Activated naive CD8-positive, alpha-beta T cell treated with anti-CD3 and anti-CD28 coated beads for 36 hours (primary cell): ENCODE measurements at regions not wholly inside any gene's neighbourhood (a gene's known extent, or its start where the extent isn't known, plus 50 kb on each side); places are given as distances from the start of the nearest gene placed in this dataset.

ENCODE experiments used
- DNase-seq: peaks from one replicate; pipeline ENCODE4 v3.0.0; 2021
- H3K27ac Mint-ChIP-seq: one replicate; pipeline ENCODE4 v1.8.0; 2022; ENCODE audit warnings: mild to moderate bottlenecking, moderate library complexity, mixed read lengths
- H3K27me3 Mint-ChIP-seq: one replicate; pipeline ENCODE4 v1.8.0; 2022; ENCODE audit warnings: mild to moderate bottlenecking, mixed read lengths
- H3K36me3 Mint-ChIP-seq: one replicate; pipeline ENCODE4 v1.8.0; 2021; ENCODE audit warnings: mild to moderate bottlenecking, mixed read lengths
- H3K4me1 Mint-ChIP-seq: one replicate; pipeline ENCODE4 v1.8.0; 2021; ENCODE audit warnings: mixed read lengths
- H3K4me3 Mint-ChIP-seq: one replicate; pipeline ENCODE4 v1.8.0; 2022; ENCODE audit warnings: mild to moderate bottlenecking, moderate library complexity, mixed read lengths
- H3K9me3 Mint-ChIP-seq: one replicate; pipeline ENCODE4 v1.8.0; 2022; ENCODE audit warnings: mixed read lengths

- no peak for DNase-seq
- peaks cover 11% of the 10 kb centered on the region for H3K9me3 Mint-ChIP-seq
- no peaks in the 10 kb centered on the region for H3K4me1 Mint-ChIP-seq
- no peak overlapping the region for H3K4me3 Mint-ChIP-seq
- no peaks in the 10 kb centered on the region for H3K36me3 Mint-ChIP-seq
- no peak overlapping the region for H3K27ac Mint-ChIP-seq
- no peaks in the 10 kb centered on the region for H3K27me3 Mint-ChIP-seq
Observed at GRCh38 chr4:63459329-63459728, 949.9 kb downstream of the TECRL start.

- Mint-ChIP-seq H3K36me3 (no peaks in the 10 kb centered on the region), H3K4me3 (no peak overlapping the region), H3K4me1 (no peaks in the 10 kb centered on the region), H3K9me3 (peaks cover 11% of the 10 kb centered on the region), H3K27me3 (no peaks in the 10 kb centered on the region), H3K27ac (no peak overlapping the region)
- no peak for DNase-seq
Observed at GRCh38 chr4:63458010-63458409, 951.2 kb downstream of the TECRL start.

- peaks cover 3% of the 10 kb centered on the region for H3K9me3 Mint-ChIP-seq
- no peak for DNase-seq
- no peaks in the 10 kb centered on the region for H3K27me3 Mint-ChIP-seq
- no peaks in the 10 kb centered on the region for H3K36me3 Mint-ChIP-seq
- no peak overlapping the region for H3K4me3 Mint-ChIP-seq
- no peak overlapping the region for H3K27ac Mint-ChIP-seq
- H3K4me1 Mint-ChIP-seq: no peaks in the 10 kb centered on the region
Observed at GRCh38 chr4:63440236-63440635, 969.0 kb downstream of the TECRL start.

GRCh38 chr4:63430105-63430504, 979.1 kb downstream of the TECRL start:
- H3K27ac Mint-ChIP-seq: no peak overlapping the region
- no peaks in the 10 kb centered on the region for H3K27me3 Mint-ChIP-seq
- H3K4me1 Mint-ChIP-seq: no peaks in the 10 kb centered on the region
- DNase-seq: no peak
- peaks cover 8% of the 10 kb centered on the region for H3K9me3 Mint-ChIP-seq
- H3K36me3 Mint-ChIP-seq: no peaks in the 10 kb centered on the region
- H3K4me3 Mint-ChIP-seq: no peak overlapping the region

GRCh38 chr4:63396269-63396668, 1013.0 kb downstream of the TECRL start:
- H3K4me3 Mint-ChIP-seq: no peak overlapping the region
- H3K4me1 Mint-ChIP-seq: no peaks in the 10 kb centered on the region
- DNase-seq: no peak
- no peaks in the 10 kb centered on the region for H3K36me3 Mint-ChIP-seq
- H3K27ac Mint-ChIP-seq: no peak overlapping the region
- H3K9me3 Mint-ChIP-seq: peaks cover 5% of the 10 kb centered on the region
- H3K27me3 Mint-ChIP-seq: no peaks in the 10 kb centered on the region

- no peaks in the 10 kb centered on the region for H3K4me1 Mint-ChIP-seq
Observed at GRCh38 chr4:63393544-63393943, 1015.7 kb downstream of the TECRL start.

GRCh38 chr4:63379750-63380522, 1029.3 kb downstream of the TECRL start:
- no peaks in the 10 kb centered on the region for H3K4me1 Mint-ChIP-seq
- H3K27me3 Mint-ChIP-seq: no peaks in the 10 kb centered on the region
- no peak overlapping the region for H3K4me3 Mint-ChIP-seq
- H3K9me3 Mint-ChIP-seq: peaks cover 8% of the 10 kb centered on the region
- H3K27ac Mint-ChIP-seq: no peak overlapping the region
- DNase-seq: no peak
- no peaks in the 10 kb centered on the region for H3K36me3 Mint-ChIP-seq

More at GRCh38 chr4:63393544-63393943, 1015.7 kb downstream of the TECRL start:
- DNase-seq: no peak
- no peak overlapping the region for H3K4me3 Mint-ChIP-seq
- no peak overlapping the region for H3K27ac Mint-ChIP-seq
- no peaks in the 10 kb centered on the region for H3K27me3 Mint-ChIP-seq
- no peaks in the 10 kb centered on the region for H3K36me3 Mint-ChIP-seq
- H3K9me3 Mint-ChIP-seq: peaks cover 3% of the 10 kb centered on the region

- peaks cover 9% of the 10 kb centered on the region for H3K9me3 Mint-ChIP-seq
- no peaks in the 10 kb centered on the region for H3K36me3 Mint-ChIP-seq
- DNase-seq: no peak
- no peak overlapping the region for H3K27ac Mint-ChIP-seq
- no peak overlapping the region for H3K4me3 Mint-ChIP-seq
- no peaks in the 10 kb centered on the region for H3K27me3 Mint-ChIP-seq
- H3K4me1 Mint-ChIP-seq: no peaks in the 10 kb centered on the region
Observed at GRCh38 chr4:63371001-63371400, 1038.2 kb downstream of the TECRL start.

- H3K27me3 Mint-ChIP-seq: no peaks in the 10 kb centered on the region
- H3K4me1 Mint-ChIP-seq: no peaks in the 10 kb centered on the region
- peaks cover 2% of the 10 kb centered on the region for H3K9me3 Mint-ChIP-seq
- no peak overlapping the region for H3K4me3 Mint-ChIP-seq
- no peaks in the 10 kb centered on the region for H3K36me3 Mint-ChIP-seq
- no peak overlapping the region for H3K27ac Mint-ChIP-seq
- no peak for DNase-seq
Observed at GRCh38 chr4:63361628-63362027, 1047.6 kb downstream of the TECRL start.

- Mint-ChIP-seq H3K27me3 (no peaks in the 10 kb centered on the region), H3K9me3 (peaks cover 1% of the 10 kb centered on the region), H3K4me1 (no peaks in the 10 kb centered on the region), H3K36me3 (no peaks in the 10 kb centered on the region), H3K27ac (no peak overlapping the region), H3K4me3 (no peak overlapping the region)
- no peak for DNase-seq
Observed at GRCh38 chr4:63361066-63361465, 1048.2 kb downstream of the TECRL start.

- H3K27me3 Mint-ChIP-seq: no peaks in the 10 kb centered on the region
- H3K4me1 Mint-ChIP-seq: no peaks in the 10 kb centered on the region
- no peak for DNase-seq
- H3K4me3 Mint-ChIP-seq: no peak overlapping the region
- H3K9me3 Mint-ChIP-seq: peaks cover 14% of the 10 kb centered on the region
- H3K27ac Mint-ChIP-seq: no peak overlapping the region
- H3K36me3 Mint-ChIP-seq: no peaks in the 10 kb centered on the region
Observed at GRCh38 chr4:63349674-63350025, 1059.6 kb downstream of the TECRL start.

GRCh38 chr4:63348735-63349673, 1060.2 kb downstream of the TECRL start:
- no peaks in the 10 kb centered on the region for H3K36me3 Mint-ChIP-seq
- H3K4me1 Mint-ChIP-seq: no peaks in the 10 kb centered on the region
- no peak overlapping the region for H3K27ac Mint-ChIP-seq
- DNase-seq: no peak
- no peaks in the 10 kb centered on the region for H3K27me3 Mint-ChIP-seq
- peaks cover 12% of the 10 kb centered on the region for H3K9me3 Mint-ChIP-seq
- H3K4me3 Mint-ChIP-seq: no peak overlapping the region

- Mint-ChIP-seq H3K36me3 (no peaks in the 10 kb centered on the region), H3K4me1 (no peaks in the 10 kb centered on the region), H3K4me3 (no peak overlapping the region), H3K27ac (no peak overlapping the region), H3K9me3 (peaks cover 8% of the 10 kb centered on the region), H3K27me3 (no peaks in the 10 kb centered on the region)
- DNase-seq: no peak
Observed at GRCh38 chr4:63325140-63325539, 1084.1 kb downstream of the TECRL start.

- Mint-ChIP-seq H3K4me1 (no peaks in the 10 kb centered on the region), H3K36me3 (no peaks in the 10 kb centered on the region), H3K9me3 (peaks cover under 1% of the 10 kb centered on the region), H3K4me3 (no peak overlapping the region), H3K27me3 (no peaks in the 10 kb centered on the region), H3K27ac (no peak overlapping the region)
- DNase-seq: no peak
Observed at GRCh38 chr4:63316633-63317032, 1092.6 kb downstream of the TECRL start.

- H3K36me3 Mint-ChIP-seq: no peaks in the 10 kb centered on the region
- no peak for DNase-seq
- H3K4me3 Mint-ChIP-seq: no peak overlapping the region
- peaks cover 3% of the 10 kb centered on the region for H3K9me3 Mint-ChIP-seq
- H3K27ac Mint-ChIP-seq: no peak overlapping the region
- no peaks in the 10 kb centered on the region for H3K27me3 Mint-ChIP-seq
- H3K4me1 Mint-ChIP-seq: no peaks in the 10 kb centered on the region
Observed at GRCh38 chr4:63315651-63316050, 1093.6 kb downstream of the TECRL start.
